ENCODE measurements at regions not wholly inside any gene's neighbourhood (a gene's known extent, or its start where the extent isn't known, plus 50 kb on each side); places are given as distances from the start of the nearest gene placed in this dataset.

GRCh38 chr15:95663156-95664100 is 667.1 kb upstream of the NR2F2 start:
- TF ChIP-seq EZH2 (IDR thresholded peaks at IDR 0.05; ENCODE audit: borderline replicate concordance, low read length) (no peak), CTCF (IDR thresholded peaks at IDR 0.05; ENCODE audit: low read length) (no peak)
- Histone ChIP-seq H3K36me3 (ENCODE audit: insufficient read depth, low read length) (no peaks in the 10 kb centered on the region), H3K9me2 (ENCODE audit: low read depth, low read length) (no peaks in the 10 kb centered on the region), H2AFZ (ENCODE audit: low read length) (no peak overlapping the region), H3K27me3 (ENCODE audit: insufficient read depth, low read length) (no peaks in the 10 kb centered on the region), H4K20me1 (ENCODE audit: insufficient read depth, low read length) (no peaks in the 10 kb centered on the region), H3F3A (ENCODE audit: insufficient read depth, low read length) (no peaks in the 10 kb centered on the region), H3K4me1 (ENCODE audit: insufficient read depth, low read length, severe bottlenecking) (no peaks in the 10 kb centered on the region), H3K27ac (ENCODE audit: low read depth, low read length, poor library complexity, severe bottlenecking) (no peak overlapping the region), H3K79me2 (ENCODE audit: insufficient read depth, low read length) (no peaks in the 10 kb centered on the region), H3K4me2 (ENCODE audit: low read length) (no peak overlapping the region), H3K4me3 (ENCODE audit: low read depth, low read length, poor library complexity, severe bottlenecking) (no peak overlapping the region), H3K9me3 (ENCODE audit: low read length) (no peaks in the 10 kb centered on the region), H3K9ac (ENCODE audit: low read length) (no peak overlapping the region)

- Histone ChIP-seq H3K4me2 (ENCODE audit: low read length) (no peak overlapping the region), H4K20me1 (ENCODE audit: insufficient read depth, low read length) (no peaks in the 10 kb centered on the region), H3K9me3 (ENCODE audit: low read length) (no peaks in the 10 kb centered on the region), H3K9ac (ENCODE audit: low read length) (no peak overlapping the region), H3K27me3 (ENCODE audit: insufficient read depth, low read length) (no peaks in the 10 kb centered on the region), H3K36me3 (ENCODE audit: insufficient read depth, low read length) (no peaks in the 10 kb centered on the region), H2AFZ (ENCODE audit: low read length) (no peak overlapping the region), H3K4me1 (ENCODE audit: insufficient read depth, low read length, severe bottlenecking) (no peaks in the 10 kb centered on the region), H3F3A (ENCODE audit: insufficient read depth, low read length) (no peaks in the 10 kb centered on the region), H3K4me3 (ENCODE audit: low read depth, low read length, poor library complexity, severe bottlenecking) (no peak overlapping the region), H3K27ac (ENCODE audit: low read depth, low read length, poor library complexity, severe bottlenecking) (no peak overlapping the region), H3K9me2 (ENCODE audit: low read depth, low read length) (no peaks in the 10 kb centered on the region), H3K79me2 (ENCODE audit: insufficient read depth, low read length) (no peaks in the 10 kb centered on the region)
- TF ChIP-seq CTCF (IDR thresholded peaks at IDR 0.05; ENCODE audit: low read length) (no peak), EZH2 (IDR thresholded peaks at IDR 0.05; ENCODE audit: borderline replicate concordance, low read length) (no peak)
Measured at GRCh38 chr15:95664450-95664849, 666.0 kb upstream of the NR2F2 start.

GRCh38 chr15:95669146-95669922 is 661.2 kb upstream of the NR2F2 start:
- Histone ChIP-seq H3K36me3 (ENCODE audit: insufficient read depth, low read length) (no peaks in the 10 kb centered on the region), H3K9me3 (ENCODE audit: low read length) (no peaks in the 10 kb centered on the region), H3K4me2 (ENCODE audit: low read length) (no peak overlapping the region), H3K27me3 (ENCODE audit: insufficient read depth, low read length) (no peaks in the 10 kb centered on the region), H3K9ac (ENCODE audit: low read length) (no peak overlapping the region), H2AFZ (ENCODE audit: low read length) (no peak overlapping the region), H3F3A (ENCODE audit: insufficient read depth, low read length) (no peaks in the 10 kb centered on the region), H3K79me2 (ENCODE audit: insufficient read depth, low read length) (no peaks in the 10 kb centered on the region), H3K4me1 (ENCODE audit: insufficient read depth, low read length, severe bottlenecking) (no peaks in the 10 kb centered on the region), H4K20me1 (ENCODE audit: insufficient read depth, low read length) (no peaks in the 10 kb centered on the region), H3K4me3 (ENCODE audit: low read depth, low read length, poor library complexity, severe bottlenecking) (no peak overlapping the region), H3K27ac (ENCODE audit: low read depth, low read length, poor library complexity, severe bottlenecking) (no peak overlapping the region), H3K9me2 (ENCODE audit: low read depth, low read length) (no peaks in the 10 kb centered on the region)
- no peak for TF ChIP-seq CTCF (IDR thresholded peaks at IDR 0.05; ENCODE audit: low read length)
- no peak for TF ChIP-seq EZH2 (IDR thresholded peaks at IDR 0.05; ENCODE audit: borderline replicate concordance, low read length)
